HG03342 (cell line): ENCODE measurements at regions not wholly inside any gene's neighbourhood (a gene's known extent, or its start where the extent isn't known, plus 50 kb on each side); places are given as distances from the start of the nearest gene placed in this dataset.
"Not testable (repeated sequence)": the region's sequence is repeated elsewhere in the genome, so short reads cannot be mapped to it uniquely, and the experiment has no call there.

Experiments used
- ATAC-seq: cut with Tn5 transposase; IDR thresholded peaks from one replicate; pipeline ENCODE4 v1.9.1; 2021; ENCODE audit warnings: mild to moderate bottlenecking, moderate library complexity; ENCODE audit not compliant: unreplicated experiment

DNA sequence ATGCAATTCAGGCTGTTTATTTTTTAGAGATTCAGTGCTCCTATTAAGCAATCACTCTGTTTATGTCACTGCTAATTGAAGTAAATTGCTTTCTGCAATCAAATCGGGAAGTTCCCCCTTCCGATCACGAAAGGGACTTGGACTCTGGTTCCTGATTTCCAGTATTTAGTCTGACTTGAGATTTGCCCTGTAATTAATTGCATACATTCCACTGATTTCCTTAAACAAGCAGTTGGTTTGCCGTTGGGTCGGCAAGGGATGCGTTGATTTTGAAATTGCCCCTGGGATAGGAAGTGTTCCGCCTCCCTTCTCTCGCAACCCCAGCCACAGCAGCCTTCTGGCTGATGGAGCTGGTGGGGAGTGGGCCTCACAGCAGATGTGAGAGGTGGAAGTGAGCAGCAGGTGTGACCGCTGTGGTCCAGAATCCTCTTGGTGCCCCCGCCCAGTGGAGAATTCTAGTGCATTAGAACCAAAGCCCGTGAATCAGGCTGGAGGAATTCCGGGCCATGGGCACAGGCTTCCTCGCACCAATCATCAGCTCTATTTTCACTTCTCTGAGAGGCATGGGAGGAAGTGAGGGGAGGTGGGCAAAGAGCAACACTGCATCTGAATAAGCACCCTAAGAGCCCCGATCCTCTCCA, 102.5 kb downstream of the SPRY4 start:
- ATAC-seq: no peak

DNA sequence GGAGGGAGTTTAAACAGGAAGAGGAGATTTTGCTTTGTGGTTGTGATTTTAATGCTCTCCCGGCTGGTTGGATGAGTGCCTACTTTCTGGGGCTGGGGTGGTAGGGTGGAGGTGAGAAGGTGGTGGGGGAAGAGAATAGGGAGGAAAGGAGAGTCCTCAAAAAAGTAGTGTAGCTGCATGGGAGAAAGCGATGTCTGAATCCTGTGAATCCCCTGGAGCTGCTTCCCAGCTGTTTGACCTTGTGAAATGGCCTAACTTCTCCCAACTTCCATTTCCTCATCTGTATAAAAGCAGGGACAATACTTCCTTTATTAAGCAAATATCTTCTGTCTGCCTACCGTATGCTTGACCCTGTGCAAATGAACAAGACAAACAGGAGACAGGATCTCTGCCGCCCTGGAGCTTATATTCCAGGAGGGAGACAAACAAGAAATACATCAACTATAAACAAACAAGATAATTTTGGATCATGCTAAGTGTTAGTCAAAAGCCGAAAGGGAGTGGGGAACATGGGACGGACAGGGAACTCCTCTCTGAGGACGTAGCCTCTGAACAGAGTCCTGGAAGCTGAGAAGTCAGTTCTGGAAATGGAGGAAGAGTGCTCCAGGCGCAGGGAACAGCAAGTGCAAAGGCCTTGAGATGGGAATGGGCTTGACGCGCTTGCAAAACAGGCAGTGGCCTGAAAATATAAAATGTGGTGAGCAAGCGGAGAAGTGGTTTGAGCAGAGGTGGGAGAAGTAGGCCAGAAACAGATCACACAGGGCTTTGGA, 103.5 kb downstream of the SPRY4 start:
- no peak for ATAC-seq

DNA sequence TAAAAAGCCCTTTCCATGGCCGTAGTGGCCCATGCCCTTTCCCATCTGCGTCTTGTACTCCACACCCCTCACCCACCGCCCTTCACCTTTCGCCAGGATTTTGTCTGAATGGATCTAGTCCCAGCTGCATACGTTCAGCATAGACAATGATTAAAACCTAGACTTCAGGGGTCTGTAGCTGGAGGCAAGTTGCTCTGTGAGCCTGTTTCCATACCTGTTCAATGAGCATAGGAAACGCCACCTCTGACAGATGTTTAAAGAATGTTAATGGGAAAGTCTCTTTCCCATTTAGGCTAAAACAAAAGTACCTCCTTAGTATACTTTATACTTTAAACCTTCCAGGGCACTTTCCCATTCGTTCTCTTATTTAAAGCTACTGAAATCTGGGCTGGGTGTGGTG, 105.7 kb downstream of the SPRY4 start:
- no peak for ATAC-seq

DNA sequence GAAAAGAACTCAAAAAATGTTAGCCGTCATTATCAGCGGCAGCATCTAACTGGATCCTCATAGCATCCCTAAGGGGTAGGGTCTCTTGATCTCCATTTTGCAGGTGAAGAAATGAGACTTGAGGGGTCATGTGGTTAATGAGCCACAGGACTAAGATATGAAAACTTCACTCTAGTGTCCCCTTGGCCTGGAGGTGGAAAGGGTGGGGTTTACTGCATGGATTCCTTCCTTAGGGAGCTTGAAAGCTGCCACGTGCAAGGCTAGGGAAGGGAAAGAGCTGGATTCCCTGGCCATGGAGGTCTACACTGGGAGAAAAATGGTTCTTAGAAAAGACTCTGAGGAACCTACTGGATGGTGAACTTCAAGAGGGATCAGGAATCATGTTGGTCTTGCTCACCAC, 107.9 kb downstream of the SPRY4 start:
- no peak for ATAC-seq

DNA sequence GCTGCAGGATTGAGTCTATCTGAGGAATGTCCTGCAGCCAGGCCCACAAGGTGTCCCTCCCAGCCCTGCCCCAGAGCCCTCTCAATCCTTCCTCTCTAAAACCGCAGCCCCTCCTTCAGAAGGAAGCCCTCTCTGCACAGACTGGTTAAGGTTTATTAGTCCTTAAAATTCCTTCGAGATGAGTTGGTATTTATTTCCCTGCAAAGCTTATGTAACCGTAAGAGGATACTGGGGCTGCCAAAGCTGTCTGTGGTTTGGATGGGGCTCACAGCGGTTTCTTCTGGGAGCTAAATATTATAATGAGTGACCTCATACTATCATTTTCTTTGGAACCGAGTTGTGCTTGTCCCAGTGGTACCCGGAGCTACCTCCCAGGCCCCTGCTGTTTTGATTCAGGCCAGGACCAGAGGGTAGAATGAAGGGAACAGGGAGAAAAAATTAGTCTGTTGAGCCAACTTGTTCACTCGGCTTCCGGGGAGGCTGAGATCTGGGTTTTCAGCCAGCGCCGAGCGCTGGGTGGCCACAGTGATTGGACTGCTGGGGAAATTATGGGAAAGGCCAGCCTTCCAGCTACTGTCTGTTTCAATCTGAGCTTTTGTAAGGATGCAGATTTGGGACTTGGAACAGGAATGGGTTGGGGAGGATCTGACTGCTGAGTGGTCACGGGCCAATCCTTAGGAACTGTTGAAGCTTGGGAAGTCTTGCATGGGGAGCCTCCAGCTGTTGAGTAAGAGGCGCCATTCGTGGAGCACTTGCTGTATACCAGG, 107.5 kb downstream of the NDFIP1 start:
- no peak for ATAC-seq

DNA sequence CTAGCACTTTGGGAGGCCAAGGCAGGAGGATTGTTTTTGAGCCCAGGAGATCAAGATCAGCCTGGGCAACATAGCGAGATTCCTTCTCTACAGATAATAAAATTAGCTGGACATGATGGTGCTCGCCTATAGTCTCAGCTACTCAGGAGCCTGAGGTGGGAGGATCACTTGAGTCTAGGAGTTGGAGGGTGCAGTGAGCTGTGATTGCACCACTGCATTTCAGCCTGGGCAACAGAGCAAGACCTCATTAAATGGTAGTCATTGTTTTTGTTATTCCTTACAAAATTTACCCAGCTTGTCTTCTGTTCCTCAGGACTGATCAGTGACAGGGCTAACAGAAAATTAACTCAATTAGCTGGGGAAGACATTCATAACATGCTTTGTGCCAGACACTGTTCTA, 104.5 kb downstream of the NDFIP1 start:
- ATAC-seq: no peak

DNA sequence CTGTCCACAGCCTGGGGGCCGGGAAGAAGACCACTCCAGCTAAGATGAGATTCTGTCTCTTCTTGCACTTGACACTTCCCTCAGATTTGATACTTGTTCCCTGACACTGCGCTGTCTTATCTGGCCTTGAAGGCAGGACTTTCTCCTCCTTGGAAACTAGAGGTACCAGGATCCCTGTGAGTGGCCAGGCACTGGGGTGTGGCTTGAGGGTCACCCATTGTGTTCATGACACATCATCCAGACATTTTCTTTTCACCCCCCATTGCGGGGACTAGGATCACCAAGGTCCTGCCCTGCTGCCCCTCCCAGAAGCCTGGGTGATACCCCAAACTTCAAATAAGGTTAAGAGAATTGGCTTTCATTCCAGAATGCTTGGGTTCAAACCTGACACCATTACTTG, 103.3 kb downstream of the NDFIP1 start:
- no peak for ATAC-seq

DNA sequence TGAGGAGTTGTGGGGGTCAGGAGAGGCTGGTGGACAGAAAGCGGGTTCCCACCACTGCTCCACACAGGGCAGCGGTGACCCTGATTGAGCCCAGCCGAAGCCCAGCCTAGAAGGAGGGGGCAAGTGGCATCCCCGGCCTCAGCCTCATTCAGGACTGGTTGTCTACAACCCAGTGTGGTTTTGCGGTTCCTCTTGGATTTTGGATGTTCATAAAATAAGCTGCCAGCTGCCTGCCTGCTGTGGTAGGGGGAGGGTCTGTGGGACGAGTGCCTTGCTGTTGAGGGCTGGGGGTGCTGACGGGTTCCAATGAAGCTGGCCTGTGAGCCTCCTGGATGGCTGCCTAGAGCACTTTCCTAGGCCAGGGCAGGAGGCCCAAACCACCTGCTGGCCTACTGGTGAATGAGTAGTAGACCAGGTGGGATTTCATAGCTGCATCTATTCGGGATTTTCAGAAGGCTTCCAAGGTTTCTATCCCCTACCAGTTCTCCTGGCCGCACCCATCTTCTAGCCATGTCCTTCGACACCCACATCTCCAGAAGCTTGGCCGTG, 102.4 kb downstream of the NDFIP1 start:
- no peak for ATAC-seq

DNA sequence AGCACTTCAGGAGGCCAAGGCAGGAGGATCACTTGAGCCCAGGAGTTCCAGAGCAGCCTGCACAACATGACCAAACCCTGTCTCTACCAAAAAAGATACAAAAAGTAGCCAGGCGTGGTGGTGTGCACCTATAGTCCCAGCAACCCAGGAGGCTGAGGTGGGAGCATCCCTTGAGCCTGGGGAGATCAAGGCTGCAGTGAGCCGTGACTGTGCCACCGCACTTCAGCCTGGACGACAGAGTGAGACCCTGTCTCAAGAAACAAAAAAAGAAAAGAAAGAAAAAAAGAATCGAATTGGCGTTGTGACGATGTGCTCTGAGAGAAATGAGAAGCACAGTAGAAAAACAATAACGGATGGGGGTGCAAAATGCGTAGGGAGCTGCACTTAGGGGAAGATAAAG, 101.4 kb downstream of the NDFIP1 start:
- ATAC-seq: no peak

DNA sequence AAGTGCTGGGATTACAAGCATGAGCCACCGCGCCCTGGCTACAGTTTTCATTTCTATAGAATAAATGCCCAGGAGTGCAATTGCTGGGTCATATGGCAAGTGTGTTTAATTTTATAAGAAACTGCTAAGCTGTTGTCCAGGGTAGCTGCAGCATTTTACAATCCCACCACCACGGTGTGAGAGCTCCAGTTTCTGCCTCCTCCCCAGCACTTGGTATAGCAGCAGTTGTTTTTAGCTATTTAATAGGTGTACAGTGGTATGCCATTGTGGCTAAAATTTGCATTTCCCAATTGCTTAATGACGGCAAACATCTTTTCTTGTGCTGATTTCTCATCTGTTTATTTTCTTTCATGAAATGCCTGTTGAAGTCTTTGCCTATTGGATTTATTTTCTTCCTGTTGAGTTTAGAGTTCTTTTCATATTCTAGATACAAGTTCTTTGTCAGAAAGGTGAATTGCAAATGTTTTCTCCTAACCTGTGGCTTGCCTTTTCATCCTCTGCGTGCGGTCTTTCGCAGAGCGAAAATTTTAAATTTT, 100.3 kb downstream of the NDFIP1 start:
- no peak for ATAC-seq

DNA sequence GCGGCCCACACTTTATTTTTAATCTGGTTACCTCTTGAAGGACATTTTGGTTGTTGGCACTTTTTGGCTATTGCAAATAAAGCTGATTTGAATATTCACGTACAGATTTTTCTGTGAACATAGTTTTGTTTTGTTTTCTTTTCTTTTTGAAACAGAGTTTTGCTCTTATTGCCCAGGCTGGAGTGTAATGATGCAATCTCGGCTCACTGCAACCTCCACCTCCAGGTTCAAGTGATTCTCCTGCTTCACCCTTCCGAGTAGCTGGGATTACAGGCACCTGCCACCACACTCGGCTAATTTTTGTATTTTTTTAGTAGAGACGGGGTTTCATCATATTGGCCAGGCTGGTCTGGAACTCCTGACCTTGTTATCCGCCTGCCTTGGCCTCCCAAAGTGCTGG, 99.7 kb downstream of the NDFIP1 start:
- not testable (repeated sequence) for ATAC-seq

DNA sequence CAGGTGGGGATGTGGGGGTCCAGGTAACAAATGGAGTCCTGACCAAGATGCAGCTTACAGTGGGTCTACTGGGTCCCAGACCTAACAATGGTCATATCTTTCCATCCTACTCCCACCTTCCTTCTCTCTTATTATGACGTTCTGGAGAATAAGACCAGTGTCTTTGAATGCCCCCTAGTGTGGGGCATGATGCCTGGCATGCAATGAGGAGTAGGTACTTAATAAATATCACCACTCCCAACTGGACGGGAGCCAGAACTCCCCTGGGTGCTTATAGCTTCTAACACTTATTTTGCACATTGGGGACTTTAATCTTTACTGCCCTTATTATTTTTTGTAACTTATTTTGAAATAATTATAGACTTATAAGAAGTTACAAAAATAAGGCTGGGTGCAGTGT, 98.2 kb downstream of the NDFIP1 start:
- no peak for ATAC-seq

DNA sequence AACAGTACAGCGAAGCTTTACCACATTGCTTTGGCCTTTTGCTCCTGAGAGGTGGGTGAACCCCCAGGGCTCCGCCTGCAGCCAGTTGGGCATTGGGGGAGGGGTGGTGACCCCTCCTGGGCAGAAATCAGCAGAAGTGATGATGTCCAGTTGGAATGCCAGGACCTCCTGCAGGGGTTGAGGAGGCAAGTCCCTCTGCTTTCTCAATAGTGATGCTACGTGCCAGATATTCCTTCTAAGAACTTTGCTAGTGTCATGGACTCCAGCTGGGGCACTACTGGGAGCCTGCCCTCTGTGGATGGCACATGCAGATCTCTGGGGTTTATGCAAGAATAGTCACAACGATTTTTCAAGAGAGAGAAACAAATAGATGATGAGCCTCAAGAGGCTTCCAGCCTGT, 95.6 kb downstream of the NDFIP1 start:
- ATAC-seq: no peak
